Breast epithelium (tissue), 3 donors: ENCODE measurements at regions not wholly inside any gene's neighbourhood (a gene's known extent, or its start where the extent isn't known, plus 50 kb on each side); places are given as distances from the start of the nearest gene placed in this dataset.

ENCODE experiments used
- POLR2A ChIP-seq: fragments of 450-650 bp; IDR thresholded peaks from one replicate; pipeline ENCODE4 v1.6.1; 2016; ENCODE audit warnings: antibody characterized with exemption, mild to moderate bottlenecking, moderate library complexity
- POLR2AphosphoS5 ChIP-seq, 3 donors: sonication (generic); formaldehyde crosslinking; IDR thresholded peaks; one replicate each; pipeline ENCODE4 v1.6.1; 2017; ENCODE audit warnings: antibody characterized with exemption in 3 of 3
- TF ChIP-seq, protein P1 (sequence below), 3 donors: fragments of 450-650 bp; IDR thresholded peaks; one replicate each; pipeline ENCODE4 v1.5.1; 2016 to 2017; ENCODE audit warnings: antibody characterized with exemption in 3 of 3, mild to moderate bottlenecking in 3 of 3, moderate library complexity in 3 of 3

DNA sequence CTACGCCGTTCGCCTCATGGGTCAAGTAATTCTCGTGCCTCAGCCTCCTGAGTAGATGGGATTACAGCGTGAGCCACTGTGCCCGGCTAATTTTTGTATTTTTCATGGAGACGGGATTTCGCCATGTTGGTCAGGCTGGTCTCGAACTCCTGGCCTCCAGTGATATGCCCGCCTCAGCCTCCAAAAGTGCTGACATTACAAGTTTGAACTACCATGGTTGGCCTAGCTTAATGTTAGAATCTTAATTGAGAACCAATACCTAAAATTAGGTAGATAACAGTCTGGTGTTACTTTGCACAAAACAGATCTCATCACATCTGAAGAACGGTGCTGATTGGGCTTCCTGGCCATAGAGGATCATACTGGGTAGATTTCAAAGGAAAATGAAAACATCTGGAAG, 184.9 kb downstream of the VEGFC start:
- TF ChIP-seq POLR2AphosphoS5 (IDR thresholded peaks at IDR 0.05) (no peak), POLR2A (no peak)
- TF ChIP-seq, protein P1, sequence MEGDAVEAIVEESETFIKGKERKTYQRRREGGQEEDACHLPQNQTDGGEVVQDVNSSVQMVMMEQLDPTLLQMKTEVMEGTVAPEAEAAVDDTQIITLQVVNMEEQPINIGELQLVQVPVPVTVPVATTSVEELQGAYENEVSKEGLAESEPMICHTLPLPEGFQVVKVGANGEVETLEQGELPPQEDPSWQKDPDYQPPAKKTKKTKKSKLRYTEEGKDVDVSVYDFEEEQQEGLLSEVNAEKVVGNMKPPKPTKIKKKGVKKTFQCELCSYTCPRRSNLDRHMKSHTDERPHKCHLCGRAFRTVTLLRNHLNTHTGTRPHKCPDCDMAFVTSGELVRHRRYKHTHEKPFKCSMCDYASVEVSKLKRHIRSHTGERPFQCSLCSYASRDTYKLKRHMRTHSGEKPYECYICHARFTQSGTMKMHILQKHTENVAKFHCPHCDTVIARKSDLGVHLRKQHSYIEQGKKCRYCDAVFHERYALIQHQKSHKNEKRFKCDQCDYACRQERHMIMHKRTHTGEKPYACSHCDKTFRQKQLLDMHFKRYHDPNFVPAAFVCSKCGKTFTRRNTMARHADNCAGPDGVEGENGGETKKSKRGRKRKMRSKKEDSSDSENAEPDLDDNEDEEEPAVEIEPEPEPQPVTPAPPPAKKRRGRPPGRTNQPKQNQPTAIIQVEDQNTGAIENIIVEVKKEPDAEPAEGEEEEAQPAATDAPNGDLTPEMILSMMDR (IDR thresholded peaks at IDR 0.05), result no peak
